ENCODE measurements at regions not wholly inside any gene's neighbourhood (a gene's known extent, or its start where the extent isn't known, plus 50 kb on each side); places are given as distances from the start of the nearest gene placed in this dataset.

GRCh38 chr5:74420220-74420619 is 220.3 kb downstream of the ENC1 start:
- H3K9ac ChIP-seq (ENCODE audit: low read length) = no peak overlapping the region
- H3K9me3 ChIP-seq (ENCODE audit: low read length) = no peaks in the 10 kb centered on the region
- no peaks in the 10 kb centered on the region for H3F3A ChIP-seq (ENCODE audit: insufficient read depth, low read length, poor library complexity, severe bottlenecking)
- H3K36me3 ChIP-seq (ENCODE audit: insufficient read depth, low read length) = no peaks in the 10 kb centered on the region
- no peak overlapping the region for H2AFZ ChIP-seq (ENCODE audit: low read depth, low read length)
- no peak overlapping the region for H3K4me2 ChIP-seq (ENCODE audit: low read length)
- no peaks in the 10 kb centered on the region for H3K79me2 ChIP-seq (replicated peaks; ENCODE audit: insufficient read depth, low read length)
- H3K4me3 ChIP-seq (ENCODE audit: low read length) = no peak overlapping the region
- H3K27ac ChIP-seq (ENCODE audit: low read length) = no peak overlapping the region
- TF ChIP-seq TAF1 (IDR thresholded peaks at IDR 0.05; ENCODE audit: low read depth) (no peak), REST (IDR thresholded peaks at IDR 0.05; ENCODE audit: borderline replicate concordance) (no peak), SMC3 (conservative IDR thresholded peaks at IDR 0.05; ENCODE audit: poor library complexity) (no peak), MXI1 (conservative IDR thresholded peaks at IDR 0.05; ENCODE audit: poor library complexity, severe bottlenecking) (no peak), EZH2 (IDR thresholded peaks at IDR 0.05; ENCODE audit: borderline replicate concordance, insufficient read depth, low read length, poor library complexity, severe bottlenecking) (no peak), RAD21 (conservative IDR thresholded peaks at IDR 0.05) (no peak), EP300 (conservative IDR thresholded peaks at IDR 0.05; ENCODE audit: poor library complexity, severe bottlenecking) (no peak), POLR2AphosphoS5 (IDR thresholded peaks at IDR 0.05) (no peak)
- TF ChIP-seq, protein P1, sequence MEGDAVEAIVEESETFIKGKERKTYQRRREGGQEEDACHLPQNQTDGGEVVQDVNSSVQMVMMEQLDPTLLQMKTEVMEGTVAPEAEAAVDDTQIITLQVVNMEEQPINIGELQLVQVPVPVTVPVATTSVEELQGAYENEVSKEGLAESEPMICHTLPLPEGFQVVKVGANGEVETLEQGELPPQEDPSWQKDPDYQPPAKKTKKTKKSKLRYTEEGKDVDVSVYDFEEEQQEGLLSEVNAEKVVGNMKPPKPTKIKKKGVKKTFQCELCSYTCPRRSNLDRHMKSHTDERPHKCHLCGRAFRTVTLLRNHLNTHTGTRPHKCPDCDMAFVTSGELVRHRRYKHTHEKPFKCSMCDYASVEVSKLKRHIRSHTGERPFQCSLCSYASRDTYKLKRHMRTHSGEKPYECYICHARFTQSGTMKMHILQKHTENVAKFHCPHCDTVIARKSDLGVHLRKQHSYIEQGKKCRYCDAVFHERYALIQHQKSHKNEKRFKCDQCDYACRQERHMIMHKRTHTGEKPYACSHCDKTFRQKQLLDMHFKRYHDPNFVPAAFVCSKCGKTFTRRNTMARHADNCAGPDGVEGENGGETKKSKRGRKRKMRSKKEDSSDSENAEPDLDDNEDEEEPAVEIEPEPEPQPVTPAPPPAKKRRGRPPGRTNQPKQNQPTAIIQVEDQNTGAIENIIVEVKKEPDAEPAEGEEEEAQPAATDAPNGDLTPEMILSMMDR (IDR thresholded peaks at IDR 0.05; ENCODE audit: poor library complexity, severe bottlenecking) = no peak
- H3K9me2 ChIP-seq (ENCODE audit: insufficient read depth, low read length) = no peaks in the 10 kb centered on the region
- H4K20me1 ChIP-seq (ENCODE audit: insufficient read depth) = no peaks in the 10 kb centered on the region
- no peaks in the 10 kb centered on the region for H3K27me3 ChIP-seq (ENCODE audit: insufficient read depth, low read depth, low read length)

- Histone ChIP-seq H2AFZ (ENCODE audit: low read depth, low read length) (no peak overlapping the region), H3K27me3 (ENCODE audit: insufficient read depth, low read depth, low read length) (no peaks in the 10 kb centered on the region), H3K4me2 (ENCODE audit: low read length) (no peak overlapping the region), H3F3A (ENCODE audit: insufficient read depth, low read length, poor library complexity, severe bottlenecking) (no peaks in the 10 kb centered on the region), H3K9ac (ENCODE audit: low read length) (no peak overlapping the region), H3K79me2 (replicated peaks; ENCODE audit: insufficient read depth, low read length) (no peaks in the 10 kb centered on the region), H4K20me1 (ENCODE audit: insufficient read depth) (no peaks in the 10 kb centered on the region), H3K4me3 (ENCODE audit: low read length) (no peak overlapping the region), H3K9me3 (ENCODE audit: low read length) (no peaks in the 10 kb centered on the region), H3K36me3 (ENCODE audit: insufficient read depth, low read length) (no peaks in the 10 kb centered on the region), H3K9me2 (ENCODE audit: insufficient read depth, low read length) (no peaks in the 10 kb centered on the region), H3K27ac (ENCODE audit: low read length) (no peak overlapping the region)
- TF ChIP-seq RAD21 (conservative IDR thresholded peaks at IDR 0.05) = no peak
- TF ChIP-seq POLR2AphosphoS5 (IDR thresholded peaks at IDR 0.05) = no peak
- TF ChIP-seq EP300 (conservative IDR thresholded peaks at IDR 0.05; ENCODE audit: poor library complexity, severe bottlenecking) = no peak
- TF ChIP-seq EZH2 (IDR thresholded peaks at IDR 0.05; ENCODE audit: borderline replicate concordance, insufficient read depth, low read length, poor library complexity, severe bottlenecking) = no peak
- TF ChIP-seq, protein P1 (IDR thresholded peaks at IDR 0.05; ENCODE audit: poor library complexity, severe bottlenecking) = no peak
- TF ChIP-seq TAF1 (IDR thresholded peaks at IDR 0.05; ENCODE audit: low read depth) = no peak
- no peak for TF ChIP-seq MXI1 (conservative IDR thresholded peaks at IDR 0.05; ENCODE audit: poor library complexity, severe bottlenecking)
- no peak for TF ChIP-seq REST (IDR thresholded peaks at IDR 0.05; ENCODE audit: borderline replicate concordance)
- TF ChIP-seq SMC3 (conservative IDR thresholded peaks at IDR 0.05; ENCODE audit: poor library complexity) = no peak
These were observed 221.1 kb downstream of the ENC1 start for GRCh38 chr5:74419468-74419867.
